SK-N-SH treated with all-trans-retinoic acid at 6 μM for 48 hours (cell line): ENCODE measurements at regions not wholly inside any gene's neighbourhood (a gene's known extent, or its start where the extent isn't known, plus 50 kb on each side); places are given as distances from the start of the nearest gene placed in this dataset.

ENCODE experiments used
- ARNTL ChIP-seq: fragments of 450-650 bp; formaldehyde crosslinking; IDR thresholded peaks from 2 replicates; pipeline ENCODE4 v1.5.0; 2020; ENCODE audit warnings: low read depth, mild to moderate bottlenecking, moderate library complexity, borderline replicate concordance
- BACH2 ChIP-seq: fragments of 250-450 bp; sonication (Bioruptor Pico); IDR thresholded peaks from 2 replicates; pipeline ENCODE4 v1.9.0; 2021; ENCODE audit warnings: mild to moderate bottlenecking, borderline replicate concordance
- CSDC2 ChIP-seq: fragments of 250-450 bp; sonication (Bioruptor Pico); IDR thresholded peaks from 2 replicates; pipeline ENCODE4 v1.5.0; 2020; ENCODE audit warnings: mild to moderate bottlenecking, moderate library complexity
- RARB ChIP-seq: fragments of 250-450 bp; sonication (Bioruptor Pico); IDR thresholded peaks from 2 replicates; pipeline ENCODE4 v1.8.0; 2021; ENCODE audit warnings: mild to moderate bottlenecking, moderate library complexity
- SNAI2 ChIP-seq: fragments of 250-450 bp; sonication (Bioruptor Pico); IDR thresholded peaks from 2 replicates; pipeline ENCODE4 v1.5.0; 2020; ENCODE audit warnings: mild to moderate bottlenecking, moderate library complexity
- TCF4 ChIP-seq: fragments of 250-450 bp; sonication (Bioruptor Pico); IDR thresholded peaks from 2 replicates; pipeline ENCODE4 v1.8.0; 2021; ENCODE audit warnings: mild to moderate bottlenecking, moderate library complexity, borderline replicate concordance
- TOX ChIP-seq: fragments of 250-450 bp; sonication (Bioruptor Pico); IDR thresholded peaks from 2 replicates; pipeline ENCODE4 v1.8.0; 2021; ENCODE audit warnings: mild to moderate bottlenecking, moderate library complexity, borderline replicate concordance
- ZC3H10 ChIP-seq: fragments of 250-450 bp; sonication (Bioruptor Pico); IDR thresholded peaks from 2 replicates; pipeline ENCODE4 v1.5.1; 2021; ENCODE audit warnings: mild to moderate bottlenecking, moderate library complexity
- ZFP3 ChIP-seq: fragments of 250-450 bp; sonication (Bioruptor Pico); IDR thresholded peaks from 2 replicates; pipeline ENCODE4 v1.5.0; 2020; ENCODE audit warnings: mild to moderate bottlenecking, moderate library complexity
- ZFP30 ChIP-seq: fragments of 450-650 bp; formaldehyde crosslinking; IDR thresholded peaks from 2 replicates; pipeline ENCODE4 v1.5.0; 2022; ENCODE audit warnings: mild to moderate bottlenecking, moderate library complexity
- ZNF70 ChIP-seq: fragments of 450-650 bp; formaldehyde crosslinking; IDR thresholded peaks from 2 replicates; pipeline ENCODE4 v1.5.0; 2020; ENCODE audit warnings: mild to moderate bottlenecking, moderate library complexity
- TF ChIP-seq, protein P1 (sequence below): fragments of 250-450 bp; sonication (Bioruptor Pico); IDR thresholded peaks from 2 replicates; pipeline ENCODE4 v1.8.0; 2020; ENCODE audit warnings: mild to moderate bottlenecking, moderate library complexity, borderline replicate concordance
- TF ChIP-seq, protein P2 (sequence below): fragments of 250-450 bp; sonication (Bioruptor Pico); IDR thresholded peaks from 2 replicates; pipeline ENCODE4 v1.5.1; 2020; ENCODE audit warnings: low read depth, mild to moderate bottlenecking, moderate library complexity

DNA sequence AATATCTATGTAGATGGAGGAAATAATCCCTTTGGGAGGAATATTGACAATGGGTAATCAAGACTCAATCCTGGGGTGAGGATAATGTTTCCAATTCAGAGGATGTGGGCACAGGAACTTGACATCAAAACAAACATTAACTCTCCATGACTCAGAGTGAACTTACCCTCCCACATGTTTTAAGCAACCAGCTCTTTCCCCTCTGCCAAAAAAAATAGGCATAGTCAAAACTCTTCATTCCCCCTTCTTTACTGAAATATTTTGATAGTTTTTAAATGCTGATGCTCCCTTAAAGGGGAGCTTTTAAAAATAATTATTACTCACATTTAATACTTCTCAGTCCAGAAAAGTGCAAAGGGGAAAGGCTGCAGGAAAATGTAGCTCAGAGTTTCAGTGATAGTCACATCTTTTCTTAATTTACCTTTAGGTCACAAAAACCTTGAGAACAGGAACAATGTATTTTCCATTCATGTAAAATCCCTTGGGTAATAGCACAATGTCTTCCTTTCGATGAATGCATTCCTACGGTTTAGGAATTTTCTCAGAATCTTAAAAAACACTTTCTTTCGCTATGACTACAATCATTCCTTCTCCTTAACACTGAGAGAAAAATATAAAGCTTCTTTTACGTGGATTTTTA lies 298.4 kb upstream of the GRAMD2B start:
- TF ChIP-seq ZC3H10 (CRISPR knock-in tag) (no peak), ZFP3 (no peak), ZFP30 (no peak), TCF4 (CRISPR knock-in tag) (no peak), TOX (no peak), SNAI2 (no peak), ZNF70 (CRISPR knock-in tag) (no peak), RARB (CRISPR knock-in tag) (no peak), CSDC2 (no peak), ARNTL (CRISPR knock-in tag) (no peak), BACH2 (CRISPR knock-in tag) (no peak)
- TF ChIP-seq, protein P1, sequence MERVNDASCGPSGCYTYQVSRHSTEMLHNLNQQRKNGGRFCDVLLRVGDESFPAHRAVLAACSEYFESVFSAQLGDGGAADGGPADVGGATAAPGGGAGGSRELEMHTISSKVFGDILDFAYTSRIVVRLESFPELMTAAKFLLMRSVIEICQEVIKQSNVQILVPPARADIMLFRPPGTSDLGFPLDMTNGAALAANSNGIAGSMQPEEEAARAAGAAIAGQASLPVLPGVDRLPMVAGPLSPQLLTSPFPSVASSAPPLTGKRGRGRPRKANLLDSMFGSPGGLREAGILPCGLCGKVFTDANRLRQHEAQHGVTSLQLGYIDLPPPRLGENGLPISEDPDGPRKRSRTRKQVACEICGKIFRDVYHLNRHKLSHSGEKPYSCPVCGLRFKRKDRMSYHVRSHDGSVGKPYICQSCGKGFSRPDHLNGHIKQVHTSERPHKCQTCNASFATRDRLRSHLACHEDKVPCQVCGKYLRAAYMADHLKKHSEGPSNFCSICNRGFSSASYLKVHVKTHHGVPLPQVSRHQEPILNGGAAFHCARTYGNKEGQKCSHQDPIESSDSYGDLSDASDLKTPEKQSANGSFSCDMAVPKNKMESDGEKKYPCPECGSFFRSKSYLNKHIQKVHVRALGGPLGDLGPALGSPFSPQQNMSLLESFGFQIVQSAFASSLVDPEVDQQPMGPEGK (CRISPR knock-in tag), result no peak
- TF ChIP-seq, protein P2, sequence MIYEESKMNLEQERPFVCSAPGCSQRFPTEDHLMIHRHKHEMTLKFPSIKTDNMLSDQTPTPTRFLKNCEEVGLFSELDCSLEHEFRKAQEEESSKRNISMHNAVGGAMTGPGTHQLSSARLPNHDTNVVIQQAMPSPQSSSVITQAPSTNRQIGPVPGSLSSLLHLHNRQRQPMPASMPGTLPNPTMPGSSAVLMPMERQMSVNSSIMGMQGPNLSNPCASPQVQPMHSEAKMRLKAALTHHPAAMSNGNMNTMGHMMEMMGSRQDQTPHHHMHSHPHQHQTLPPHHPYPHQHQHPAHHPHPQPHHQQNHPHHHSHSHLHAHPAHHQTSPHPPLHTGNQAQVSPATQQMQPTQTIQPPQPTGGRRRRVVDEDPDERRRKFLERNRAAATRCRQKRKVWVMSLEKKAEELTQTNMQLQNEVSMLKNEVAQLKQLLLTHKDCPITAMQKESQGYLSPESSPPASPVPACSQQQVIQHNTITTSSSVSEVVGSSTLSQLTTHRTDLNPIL (CRISPR knock-in tag), result no peak
